Transverse colon (tissue), 4 donors: ENCODE measurements at regions not wholly inside any gene's neighbourhood (a gene's known extent, or its start where the extent isn't known, plus 50 kb on each side); places are given as distances from the start of the nearest gene placed in this dataset.

Experiments used
- CTCF ChIP-seq, 5 experiments: fragments of 200-600 bp in 3 of 5; fragments of 450-650 bp in 2 of 5; sonication (generic) in 3 of 5; IDR thresholded peaks; 1 replicate in 2 of 5; 2 replicates in 3 of 5; pipeline ENCODE4 v1.5.1; 2016 to 2017; ENCODE audit warnings: antibody characterized with exemption in 5 of 5, inconsistent platforms in 3 of 5, mild to moderate bottlenecking in 2 of 5, moderate library complexity in 1 of 5
- EP300 ChIP-seq: sonication (generic); formaldehyde crosslinking; IDR thresholded peaks from one replicate; pipeline ENCODE4 v1.6.1; 2017; ENCODE audit warnings: antibody characterized with exemption, low read depth
- POLR2A ChIP-seq: fragments of 450-650 bp; IDR thresholded peaks from one replicate; pipeline ENCODE4 v1.6.1; 2016; ENCODE audit warnings: antibody characterized with exemption, mild to moderate bottlenecking, moderate library complexity
- POLR2AphosphoS5 ChIP-seq, 3 donors: sonication (generic); formaldehyde crosslinking; IDR thresholded peaks; one replicate each; pipeline ENCODE4 v1.6.1; 2016; ENCODE audit warnings: antibody characterized with exemption in 3 of 3

GRCh38 chr6:113709936-113710509 lies 147.1 kb upstream of the MARCKS start:
- TF ChIP-seq CTCF (IDR thresholded peaks at IDR 0.05): no peak
- TF ChIP-seq POLR2A: no peak
- TF ChIP-seq POLR2AphosphoS5 (IDR thresholded peaks at IDR 0.05): peak in 2 of 3 donors; percentile 18 to 33
- no peak for TF ChIP-seq EP300
